DLD1 (cell line): ENCODE measurements at regions not wholly inside any gene's neighbourhood (a gene's known extent, or its start where the extent isn't known, plus 50 kb on each side); places are given as distances from the start of the nearest gene placed in this dataset.

Experiments used
- in situ Hi-C: cut with HindIII; loops from 2 replicates; pipeline ENCODE4 v1.10.0; 2017; ENCODE audit warnings: low sequenced_read_pairs

DNA sequence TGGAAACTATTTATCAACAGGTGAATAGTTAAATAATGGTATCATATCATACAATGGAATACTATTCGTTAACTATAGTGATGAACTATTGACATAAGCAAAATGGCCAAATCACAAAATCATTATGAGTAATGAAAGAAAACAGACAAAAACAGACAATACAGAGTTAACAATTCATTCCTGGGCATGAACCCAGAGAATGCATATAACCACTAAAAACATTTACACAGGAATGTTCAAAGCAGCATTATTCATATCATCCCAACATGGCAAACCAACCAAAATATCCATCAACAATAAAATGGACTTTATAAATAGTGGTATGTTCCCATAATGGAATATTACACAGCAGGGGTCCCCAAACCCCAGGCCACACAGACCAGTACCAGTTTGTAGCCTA is 131.2 kb upstream of the CYP1B1 start:
- in situ Hi-C loops = no loop called here

DNA sequence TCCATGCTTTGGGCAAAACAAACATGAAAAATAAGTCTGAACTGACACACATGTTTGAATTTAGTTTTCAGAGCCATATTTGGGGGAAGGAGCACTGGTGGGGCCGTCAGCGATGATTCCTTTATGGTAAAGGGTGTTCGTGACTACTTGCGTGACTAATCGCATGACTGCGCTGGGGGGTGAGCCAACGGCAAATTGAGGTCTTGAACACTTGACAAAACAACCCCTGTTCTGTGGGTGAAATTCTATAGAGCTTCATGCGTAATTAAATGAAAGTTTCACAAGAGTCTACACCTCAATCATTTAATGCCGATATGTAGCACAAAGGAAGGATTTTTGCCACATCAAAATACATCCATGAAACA is 127.5 kb upstream of the CYP1B1 start:
- in situ Hi-C loops = no loop called here

DNA sequence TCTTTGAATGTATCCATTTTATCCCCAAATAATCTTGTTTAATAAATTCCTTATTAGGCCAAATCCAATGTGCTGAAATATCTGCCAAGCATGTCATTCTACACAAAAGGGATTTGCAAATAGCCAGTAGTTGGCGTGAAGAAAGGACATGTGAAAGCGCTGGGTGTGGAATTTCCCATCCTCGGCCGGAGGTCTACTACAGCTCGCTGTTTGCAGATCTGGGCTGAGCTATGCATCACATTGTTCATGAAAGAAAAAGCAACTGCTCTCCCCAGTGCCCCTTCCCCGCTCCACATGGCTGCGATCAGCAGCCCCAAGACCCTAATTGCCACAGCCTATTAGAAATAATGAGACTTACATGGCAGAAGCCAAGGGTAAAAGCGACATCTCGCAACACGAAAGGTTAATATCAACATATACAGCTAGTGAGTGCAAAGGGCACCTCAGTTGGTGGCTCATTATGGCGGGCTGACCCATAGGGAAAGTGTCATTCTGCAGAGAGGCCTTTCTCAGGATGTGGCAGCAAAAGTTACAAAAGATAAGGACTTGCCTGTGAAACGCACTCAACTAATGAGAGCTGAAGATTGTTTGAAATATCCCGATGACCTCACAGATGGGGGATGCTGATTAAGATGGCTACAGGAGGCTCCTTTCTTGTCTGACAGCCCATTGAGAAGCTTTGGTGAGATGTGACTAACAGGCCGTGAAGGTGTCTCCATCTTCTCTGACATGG is 126.9 kb upstream of the CYP1B1 start:
- in situ Hi-C loops = no loop called here

DNA sequence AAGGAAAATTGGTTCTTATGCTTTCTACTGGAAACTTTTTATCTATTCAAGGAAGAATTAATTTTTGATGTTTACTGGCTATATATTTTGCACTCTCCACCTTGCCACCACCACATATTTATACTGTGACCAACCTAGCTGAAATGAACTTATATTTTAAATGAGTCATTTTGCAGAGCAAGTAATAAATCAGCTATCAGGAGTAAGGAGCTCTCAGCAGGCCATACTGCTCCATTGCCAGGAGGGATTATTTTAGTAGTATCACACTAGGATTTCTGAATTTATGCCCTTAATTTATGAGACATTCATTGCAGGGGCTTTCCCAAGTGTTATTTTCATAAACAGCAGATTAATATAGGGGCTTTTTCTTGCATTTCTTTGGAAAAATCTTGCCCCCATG is 125.8 kb upstream of the CYP1B1 start:
- in situ Hi-C loops = no loop called here

DNA sequence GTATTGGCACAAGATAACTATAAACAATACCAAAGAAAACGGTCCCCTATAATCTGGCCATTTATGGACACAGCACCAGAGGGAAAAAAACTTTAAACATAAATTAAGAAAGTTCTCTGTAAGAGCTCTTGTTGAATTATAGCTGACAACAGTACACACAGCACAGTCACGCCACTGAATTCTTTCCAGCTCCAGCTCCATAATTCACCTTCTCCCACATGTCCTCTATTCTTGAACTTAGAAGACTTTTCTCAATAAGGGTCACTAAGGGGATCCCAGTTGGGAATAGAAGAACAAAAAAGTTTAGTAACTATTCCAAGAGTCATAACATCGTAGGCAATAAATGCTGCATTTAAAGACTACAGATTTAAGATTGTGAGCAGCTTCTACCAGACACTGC is 124.6 kb upstream of the CYP1B1 start:
- in situ Hi-C loops = no loop called here

DNA sequence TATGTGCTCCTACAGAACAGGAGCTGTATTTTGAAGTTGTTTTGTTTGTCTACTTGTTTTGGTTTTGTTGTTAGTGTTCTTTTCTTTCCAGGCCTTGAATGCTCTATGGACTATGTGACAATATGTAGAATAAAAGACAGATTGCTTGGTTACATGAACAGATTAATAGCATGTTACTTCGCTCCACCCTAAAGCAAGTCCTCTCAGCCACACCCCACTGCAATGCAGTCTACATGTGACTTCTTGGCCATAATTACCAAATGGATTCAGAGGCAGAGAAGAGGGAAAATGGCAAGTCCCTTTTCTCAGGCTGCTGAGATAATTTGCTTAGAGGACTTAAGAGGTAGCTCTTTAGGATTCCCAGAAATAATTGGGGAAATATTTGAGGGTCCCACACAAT is 123.2 kb upstream of the CYP1B1 start:
- in situ Hi-C loops = no loop called here

DNA sequence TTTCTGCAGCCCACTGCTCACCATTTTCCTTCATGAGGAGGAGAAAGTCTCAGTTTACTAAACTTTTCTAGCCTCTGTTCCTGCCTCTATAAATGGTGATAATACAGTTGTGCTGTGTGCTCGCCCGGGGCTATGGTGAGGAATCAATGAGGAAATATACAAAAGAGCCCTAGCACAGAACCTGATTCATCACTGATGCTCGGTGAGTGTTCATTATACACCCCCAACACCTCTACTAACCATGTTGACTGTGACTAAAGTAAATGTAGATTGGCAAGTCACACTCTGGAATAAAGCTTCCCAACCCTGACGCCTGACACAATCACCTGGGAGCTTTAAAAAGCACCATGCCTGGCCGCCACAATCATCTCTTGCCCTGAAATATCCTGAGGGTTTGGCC is 118.8 kb upstream of the CYP1B1 start:
- in situ Hi-C loops = no loop called here

DNA sequence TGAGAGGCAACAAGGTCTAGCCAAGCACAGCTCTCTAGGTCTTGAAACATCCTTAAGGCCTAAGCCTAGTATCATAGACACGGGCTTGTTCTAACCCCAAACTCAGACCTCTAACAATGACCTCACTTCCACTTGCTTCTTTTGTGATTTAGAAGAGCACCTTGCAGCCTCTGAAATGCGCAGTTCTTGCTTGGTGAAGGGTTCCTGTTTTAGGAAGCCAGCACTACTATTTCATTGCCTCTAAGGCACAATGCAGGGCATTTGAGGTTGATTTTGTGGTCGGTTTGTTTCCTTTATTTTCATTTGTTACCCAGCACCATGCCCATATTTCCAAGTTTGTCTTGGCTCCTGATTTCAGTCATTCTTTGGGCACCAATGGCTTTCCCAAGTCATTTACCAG is 117.0 kb upstream of the CYP1B1 start:
- in situ Hi-C loops = no loop called here

DNA sequence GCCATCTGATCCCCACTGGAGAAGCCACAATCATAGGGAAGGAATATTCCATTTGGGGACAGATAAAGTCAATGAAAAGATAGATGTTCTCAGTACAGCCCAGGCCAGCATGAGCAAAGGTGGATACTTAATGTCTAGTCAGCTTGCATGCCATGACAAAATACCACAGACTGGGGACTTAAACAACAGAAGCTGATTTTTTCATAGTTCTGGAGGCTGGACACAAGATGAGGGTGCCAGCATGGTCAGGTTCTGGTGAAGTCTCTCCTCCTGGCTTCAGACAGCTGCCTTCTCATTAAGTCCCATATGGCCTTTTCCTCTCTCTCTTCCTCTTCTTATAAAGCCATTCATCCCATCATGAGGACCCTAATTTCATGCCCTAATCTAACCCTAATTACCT is 116.1 kb upstream of the CYP1B1 start:
- in situ Hi-C loops = no loop called here

DNA sequence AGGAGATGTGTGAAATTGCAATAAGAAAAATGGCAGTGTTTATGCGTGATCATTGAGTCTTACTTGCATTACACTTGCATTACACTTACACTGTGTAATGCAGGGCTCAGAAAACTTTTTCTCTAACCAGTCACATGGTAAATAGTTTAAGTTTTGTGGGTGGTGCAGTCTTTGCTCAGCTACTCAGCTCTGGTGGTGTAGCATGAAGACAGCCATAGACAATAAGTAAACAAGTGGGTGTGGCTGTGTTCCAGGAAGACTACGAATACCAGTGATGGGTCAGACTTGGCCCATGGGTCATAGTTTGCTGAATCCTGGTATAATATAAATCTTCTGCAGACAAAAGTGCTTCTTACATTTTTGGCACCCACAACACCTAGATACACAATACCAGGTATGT is 115.6 kb upstream of the CYP1B1 start:
- in situ Hi-C loops = no loop called here

DNA sequence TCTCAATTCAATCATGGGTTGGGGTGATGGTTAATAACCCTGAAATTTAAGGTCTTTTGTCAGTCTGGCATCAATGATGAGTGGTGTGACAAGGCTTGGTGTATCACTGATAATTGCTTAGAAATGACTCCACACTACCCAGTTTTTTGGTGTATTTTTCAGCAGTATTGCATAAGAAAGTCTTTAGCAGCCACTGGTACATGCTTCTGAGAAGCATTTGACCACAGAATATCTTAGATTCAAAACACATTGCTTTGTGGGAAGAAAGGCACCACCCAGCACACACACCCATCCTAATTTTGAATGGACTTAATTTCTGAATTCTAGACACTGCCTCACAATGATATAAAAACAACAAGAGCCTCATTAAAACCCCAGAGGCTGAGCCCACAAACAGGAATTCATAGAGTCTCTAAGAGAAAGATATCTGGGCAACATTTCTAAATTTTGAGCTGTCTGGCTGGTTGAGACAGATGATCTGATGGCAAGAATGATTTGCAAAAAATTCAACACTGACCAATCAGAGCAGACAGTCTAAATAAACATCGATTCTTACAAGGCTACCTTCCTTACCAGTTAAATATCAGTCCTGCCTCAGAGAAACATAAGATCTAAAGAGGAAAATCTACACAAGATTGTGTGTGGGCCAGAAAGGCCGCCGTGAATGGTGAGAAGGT is 114.7 kb upstream of the CYP1B1 start:
- in situ Hi-C loops = no loop called here

DNA sequence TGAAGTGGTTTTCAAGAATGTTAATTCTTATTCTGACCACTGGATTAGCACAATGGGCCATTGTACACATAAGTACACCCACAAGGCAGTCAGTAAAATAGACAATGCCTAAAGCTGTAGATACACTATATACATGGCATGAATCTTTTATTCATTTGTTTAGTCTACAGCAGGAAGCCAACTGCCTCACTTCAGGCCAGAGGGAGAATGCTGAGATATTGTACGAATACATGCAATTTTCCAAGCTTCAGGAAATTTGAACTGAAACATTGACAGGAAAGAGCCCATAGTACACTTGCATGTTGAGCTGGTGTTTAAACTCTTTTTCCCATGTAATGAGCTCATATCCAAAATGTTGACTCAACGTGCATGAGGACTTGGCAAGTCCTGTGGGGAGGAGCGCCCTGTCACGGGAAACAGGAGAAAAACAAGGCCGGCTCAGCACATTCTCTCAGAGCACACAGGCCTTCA is 111.6 kb upstream of the CYP1B1 start:
- in situ Hi-C loops = no loop called here

DNA sequence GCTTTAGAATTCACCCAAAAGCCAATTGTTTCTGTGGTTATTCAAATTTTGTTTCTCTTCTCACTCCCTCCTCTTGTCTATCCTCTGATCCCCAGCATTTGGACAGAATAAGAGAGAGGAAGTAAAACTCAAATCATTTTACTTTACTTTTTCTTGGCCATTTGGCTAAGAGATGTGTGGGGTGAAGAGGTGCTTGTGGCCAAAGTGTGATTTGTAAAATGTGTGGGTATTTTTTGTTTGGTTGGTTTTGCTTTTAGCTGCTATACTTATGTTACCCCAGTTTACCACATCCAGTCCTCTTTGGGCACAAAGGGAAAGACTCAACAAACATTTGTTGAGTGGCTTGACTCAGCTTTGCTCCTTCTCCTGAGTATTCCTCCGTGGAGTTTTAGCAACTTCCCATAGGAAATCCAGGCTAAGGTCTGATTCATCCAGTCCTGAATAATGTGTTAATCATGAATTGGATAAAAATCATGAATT is 109.1 kb upstream of the CYP1B1 start:
- in situ Hi-C loops = no loop called here

DNA sequence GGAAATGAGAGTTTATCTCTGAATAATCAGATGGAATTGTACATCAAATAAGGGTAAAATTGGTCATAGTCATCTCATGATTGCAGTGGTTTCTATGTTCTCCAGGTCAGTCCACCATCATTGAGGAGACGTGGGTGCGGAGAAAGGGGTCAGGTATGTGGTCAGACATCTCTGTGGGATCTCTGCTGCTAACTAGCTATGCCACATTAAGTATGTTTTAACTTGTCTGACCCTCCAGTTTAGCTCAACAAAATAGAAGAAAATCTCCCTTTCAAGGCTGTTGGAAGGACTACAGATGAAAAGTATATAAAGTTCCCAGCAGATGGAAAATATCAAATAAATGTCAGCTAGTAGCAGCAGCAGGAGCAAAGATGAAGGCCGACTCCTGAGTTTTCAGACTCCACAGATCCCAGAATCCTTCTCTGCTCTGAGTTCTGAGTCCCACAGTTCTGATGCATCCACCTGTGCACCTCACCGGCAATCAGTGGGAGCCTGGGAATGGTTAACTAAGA is 106.6 kb upstream of the CYP1B1 start:
- in situ Hi-C loops = no loop called here

DNA sequence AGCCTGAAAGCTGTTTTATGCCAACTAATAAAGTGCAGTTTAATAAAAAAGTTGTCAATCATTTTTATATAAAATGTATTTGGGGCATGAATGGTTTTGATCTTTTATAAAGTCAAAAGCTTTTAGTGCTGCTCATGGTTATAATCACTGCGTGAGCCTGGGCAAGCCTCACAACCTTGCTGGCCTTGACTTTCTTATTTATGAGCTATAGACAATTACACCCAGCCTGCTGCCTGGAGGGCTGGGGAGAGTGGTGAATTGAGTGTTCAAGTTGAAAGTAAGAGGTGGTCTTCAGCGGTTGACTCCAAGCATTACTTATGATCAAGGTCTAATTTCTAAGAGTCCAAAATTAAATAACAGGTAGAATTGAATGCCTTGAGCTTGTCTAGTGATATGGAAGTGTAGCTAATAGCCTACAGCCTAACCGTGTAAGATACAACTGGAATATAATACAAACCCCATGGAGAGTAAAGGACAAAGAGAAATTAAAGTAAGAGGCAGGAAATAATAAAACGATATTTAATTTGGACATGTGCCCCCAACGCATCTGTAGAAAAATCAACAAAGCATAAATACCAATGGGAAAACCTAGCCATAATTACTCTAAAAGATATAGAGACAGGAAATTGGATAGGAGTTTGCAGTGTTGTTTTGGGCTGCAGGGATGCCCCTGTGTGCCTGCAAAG is 106.0 kb upstream of the CYP1B1 start:
- in situ Hi-C loops = no loop called here

DNA sequence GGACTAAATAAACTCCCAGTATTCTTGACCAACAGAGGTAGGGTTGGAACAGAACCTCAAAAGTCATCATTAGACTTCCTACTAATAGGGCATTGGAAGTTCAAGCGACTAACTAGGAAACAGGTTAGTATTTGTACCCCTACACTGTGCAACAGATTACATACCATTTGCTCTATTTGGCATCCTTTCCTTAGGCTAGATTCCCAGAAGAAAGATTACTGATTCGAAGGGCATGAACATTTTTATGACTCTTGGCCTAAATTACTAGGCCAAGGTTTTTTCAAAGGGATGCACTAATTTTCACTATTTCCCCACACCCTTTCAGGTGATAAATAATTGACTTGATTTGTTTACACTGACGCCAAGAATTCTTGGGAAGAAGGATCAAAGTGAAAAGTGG is 104.8 kb upstream of the CYP1B1 start:
- in situ Hi-C loops = no loop called here

DNA sequence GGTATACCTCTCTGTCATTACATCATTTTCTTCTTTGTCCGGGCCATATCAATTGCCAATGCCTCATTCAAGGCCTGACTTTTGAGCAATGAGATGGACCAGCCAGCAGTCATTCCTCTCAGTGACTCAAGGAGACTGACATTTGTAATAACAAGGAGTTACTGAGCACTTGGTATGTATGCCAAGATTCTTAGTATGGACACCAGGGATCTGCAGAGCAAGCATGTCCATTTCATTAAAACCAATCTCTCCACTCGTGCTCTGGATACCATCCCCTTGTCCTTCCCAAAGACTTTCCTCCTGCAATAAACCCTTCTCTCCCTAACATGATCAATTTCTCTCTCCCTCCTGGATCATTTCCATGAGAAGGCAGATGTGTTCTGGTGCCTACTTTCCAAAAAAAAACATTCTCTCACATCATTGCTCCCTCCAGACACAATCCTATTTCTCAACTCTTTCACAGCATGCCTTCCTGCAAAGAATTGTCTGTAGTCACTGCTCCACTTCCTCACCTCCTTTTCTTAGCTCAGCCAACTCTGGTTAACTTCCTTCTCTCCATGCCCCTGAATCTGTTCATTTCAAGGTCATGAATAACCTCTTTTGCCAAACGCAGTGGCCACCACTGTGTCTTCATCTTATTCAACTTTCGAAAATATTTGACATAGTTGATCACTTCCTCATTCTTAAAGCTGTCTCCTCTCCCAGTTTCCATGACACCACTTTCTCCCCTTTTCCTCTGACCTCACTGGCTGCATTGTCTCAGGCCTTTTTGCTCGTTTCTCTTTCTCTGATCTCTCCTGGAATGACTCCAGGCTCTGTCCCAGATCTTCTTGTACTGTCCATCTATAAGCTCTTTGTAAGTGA is 102.8 kb upstream of the CYP1B1 start:
- in situ Hi-C loops = no loop called here

DNA sequence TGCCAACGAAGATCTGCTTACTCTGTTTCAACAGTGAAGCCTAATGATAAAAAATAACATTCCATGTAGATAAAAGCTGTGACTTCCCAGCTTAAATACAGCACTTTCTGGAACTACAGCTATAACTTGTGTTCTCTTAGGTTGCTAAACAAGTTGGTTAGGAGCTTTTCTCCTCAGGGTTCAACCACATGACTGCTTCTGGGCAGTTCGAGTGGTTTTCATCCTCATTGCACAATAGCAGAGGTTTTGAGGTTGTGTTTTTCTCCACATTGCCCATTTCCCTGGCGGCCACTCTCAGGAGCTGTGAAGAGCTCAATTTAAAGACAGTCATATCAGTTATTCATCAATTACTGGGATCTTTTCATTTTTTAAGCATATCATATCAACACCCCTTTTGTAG is 102.2 kb upstream of the CYP1B1 start:
- in situ Hi-C loops = no loop called here

DNA sequence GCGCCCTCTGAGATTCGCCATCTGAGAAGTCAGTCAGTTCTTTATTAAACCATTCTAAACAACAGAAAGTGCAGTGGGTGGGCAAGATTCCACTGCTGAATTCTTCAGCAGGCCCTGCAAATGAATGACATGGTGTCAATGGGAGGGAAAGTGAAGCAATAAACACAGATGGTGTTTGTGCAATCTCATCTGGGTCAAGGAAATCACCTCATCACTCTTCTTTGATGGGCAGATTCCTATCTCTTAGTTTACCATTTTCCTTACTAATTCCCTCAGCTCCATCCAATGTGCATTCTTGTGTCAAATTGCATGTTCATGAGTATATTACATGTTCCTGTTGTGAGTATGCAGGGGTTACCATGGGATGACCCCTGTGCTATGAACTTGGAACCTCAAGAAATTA is 100.7 kb upstream of the CYP1B1 start:
- in situ Hi-C loops = no loop called here

DNA sequence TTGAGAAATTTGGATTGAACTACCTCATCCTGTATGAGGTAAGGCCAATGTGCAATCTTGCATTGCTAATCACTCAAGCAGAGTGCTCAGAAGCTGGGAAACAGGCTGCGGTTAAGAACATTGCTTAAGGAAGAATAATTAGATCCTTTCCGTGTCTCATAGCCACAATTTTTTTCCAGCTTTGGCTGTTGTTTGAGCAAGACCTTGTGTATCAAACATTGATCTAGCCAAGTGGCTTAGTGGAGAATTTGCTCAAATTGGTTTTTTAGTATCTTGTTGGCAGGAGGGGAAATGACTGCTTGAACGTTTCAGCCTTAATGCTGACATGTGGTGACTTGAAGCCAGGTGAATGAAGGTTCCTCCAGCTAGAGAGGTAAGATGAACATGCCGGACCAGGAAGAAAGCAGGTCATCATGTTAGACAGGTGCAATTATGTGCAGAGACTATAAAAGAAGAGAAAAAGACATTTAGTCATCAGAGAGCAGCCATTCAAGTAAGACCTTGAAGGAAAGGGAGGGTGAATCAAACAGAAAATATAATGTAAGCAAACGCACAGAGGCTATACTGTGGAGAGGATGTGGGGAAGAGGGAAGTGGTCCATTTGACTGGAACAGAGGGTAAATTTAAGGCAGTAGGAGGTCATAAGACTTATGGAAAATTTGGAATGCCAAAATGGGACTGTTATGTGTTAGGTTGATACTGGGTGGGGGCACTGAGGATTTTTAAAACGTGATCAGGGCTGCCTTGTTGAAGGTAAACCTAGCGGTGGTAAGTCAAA is 98.9 kb upstream of the CYP1B1 start:
- in situ Hi-C loops = no loop called here
